KMS-11 (cell line): ENCODE measurements at regions not wholly inside any gene's neighbourhood (a gene's known extent, or its start where the extent isn't known, plus 50 kb on each side); places are given as distances from the start of the nearest gene placed in this dataset.
"Not testable (repeated sequence)": the region's sequence is repeated elsewhere in the genome, so short reads cannot be mapped to it uniquely, and the experiment has no call there.

ENCODE experiments used
- H2AFZ ChIP-seq: fragments of 200-600 bp; sonication (generic); 2 replicates; pipeline ENCODE4 v1.6.1; 2016; ENCODE audit warnings: antibody characterized with exemption, mixed run types, low read depth
- H3K27ac ChIP-seq: fragments of 200-600 bp; sonication (generic); 2 replicates; pipeline ENCODE4 v1.6.1; 2016; ENCODE audit warnings: mild to moderate bottlenecking, mixed run types
- H3K27me3 ChIP-seq: fragments of 200-600 bp; sonication (generic); 2 replicates; pipeline ENCODE4 v1.6.1; 2017; ENCODE audit warnings: mild to moderate bottlenecking, low read depth, mixed run types, moderate library complexity; ENCODE audit not compliant: insufficient read depth
- H3K36me3 ChIP-seq: fragments of 200-600 bp; sonication (generic); 2 replicates; pipeline ENCODE4 v1.6.1; 2017; ENCODE audit warnings: mild to moderate bottlenecking, mixed run types; ENCODE audit not compliant: insufficient read depth
- H3K4me1 ChIP-seq: fragments of 200-600 bp; sonication (generic); 2 replicates; pipeline ENCODE4 v1.6.1; 2016; ENCODE audit warnings: mild to moderate bottlenecking, low read depth, mixed run types; ENCODE audit not compliant: poor library complexity, severe bottlenecking
- H3K4me2 ChIP-seq: fragments of 200-600 bp; sonication (generic); 2 replicates; pipeline ENCODE4 v1.7.0; 2016; ENCODE audit warnings: mild to moderate bottlenecking, mixed run types
- H3K4me3 ChIP-seq: fragments of 200-600 bp; sonication (generic); IDR thresholded peaks from 2 replicates; pipeline ENCODE4 v1.6.1; 2017; ENCODE audit warnings: low read depth, low read length, mixed read lengths; ENCODE audit not compliant: insufficient read depth
- H3K79me2 ChIP-seq: fragments of 200-600 bp; sonication (generic); 2 replicates; pipeline ENCODE4 v1.6.1; 2016; ENCODE audit warnings: low read depth, mixed run types; ENCODE audit not compliant: insufficient read depth
- H3K9ac ChIP-seq: fragments of 200-600 bp; sonication (generic); 2 replicates; pipeline ENCODE4 v1.6.1; 2016; ENCODE audit warnings: mild to moderate bottlenecking, mixed run types
- H4K20me1 ChIP-seq: fragments of 200-600 bp; sonication (generic); 2 replicates; pipeline ENCODE4 v1.6.1; 2016; ENCODE audit warnings: mild to moderate bottlenecking, mixed run types; ENCODE audit not compliant: insufficient read depth
- CTCF ChIP-seq: fragments of 200-600 bp; sonication (generic); conservative IDR thresholded peaks from 2 replicates; pipeline ENCODE4 v1.6.1; 2017; ENCODE audit warnings: low read depth, mild to moderate bottlenecking, antibody characterized with exemption, low read length, moderate library complexity, mixed read lengths

- H3K9ac ChIP-seq = no peak overlapping the region
- TF ChIP-seq CTCF = no peak
- H3K79me2 ChIP-seq = no peaks in the 10 kb centered on the region
- no peak overlapping the region for H3K27ac ChIP-seq
- no peak overlapping the region for H2AFZ ChIP-seq
- no peaks in the 10 kb centered on the region for H3K36me3 ChIP-seq
- H3K4me2 ChIP-seq = no peak overlapping the region
- no peaks in the 10 kb centered on the region for H4K20me1 ChIP-seq
- no peak overlapping the region for H3K4me3 ChIP-seq
- no peaks in the 10 kb centered on the region for H3K27me3 ChIP-seq
- H3K4me1 ChIP-seq = no peaks in the 10 kb centered on the region
Observed at GRCh38 chr2:13401312-13401711, 684.6 kb downstream of the TRIB2 start.

- H2AFZ ChIP-seq = no peak overlapping the region
- no peak overlapping the region for H3K4me3 ChIP-seq
- no peaks in the 10 kb centered on the region for H3K79me2 ChIP-seq
- H3K27me3 ChIP-seq = no peaks in the 10 kb centered on the region
- H4K20me1 ChIP-seq = no peaks in the 10 kb centered on the region
- H3K4me1 ChIP-seq = no peaks in the 10 kb centered on the region
- no peak for TF ChIP-seq CTCF
- H3K36me3 ChIP-seq = no peaks in the 10 kb centered on the region
- no peak overlapping the region for H3K4me2 ChIP-seq
- no peak overlapping the region for H3K27ac ChIP-seq
- no peak overlapping the region for H3K9ac ChIP-seq
Observed at GRCh38 chr2:13413989-13414388, 697.3 kb downstream of the TRIB2 start.

- H3K27ac ChIP-seq = no peak overlapping the region
- no peaks in the 10 kb centered on the region for H3K36me3 ChIP-seq
- H2AFZ ChIP-seq = no peak overlapping the region
- no peak overlapping the region for H3K9ac ChIP-seq
- H3K4me2 ChIP-seq = no peak overlapping the region
- H3K27me3 ChIP-seq = no peaks in the 10 kb centered on the region
- H3K79me2 ChIP-seq = no peaks in the 10 kb centered on the region
- no peak for TF ChIP-seq CTCF
- H3K4me1 ChIP-seq = no peaks in the 10 kb centered on the region
- H4K20me1 ChIP-seq = no peaks in the 10 kb centered on the region
- no peak overlapping the region for H3K4me3 ChIP-seq
Observed at GRCh38 chr2:13414897-13415296, 698.2 kb downstream of the TRIB2 start.

- TF ChIP-seq CTCF = no peak
- Histone ChIP-seq H3K27me3 (no peaks in the 10 kb centered on the region), H3K4me2 (no peak overlapping the region), H3K4me3 (no peak overlapping the region), H3K4me1 (no peaks in the 10 kb centered on the region), H4K20me1 (no peaks in the 10 kb centered on the region), H3K9ac (no peak overlapping the region), H3K79me2 (no peaks in the 10 kb centered on the region), H3K27ac (no peak overlapping the region), H3K36me3 (no peaks in the 10 kb centered on the region), H2AFZ (no peak overlapping the region)
Observed at GRCh38 chr2:13433954-13434353, 717.2 kb downstream of the TRIB2 start.

GRCh38 chr2:13443554-13444261 is 727.0 kb downstream of the TRIB2 start:
- not testable (repeated sequence) for H3K4me1 ChIP-seq, H3K36me3 ChIP-seq, H3K4me2 ChIP-seq, H3K27ac ChIP-seq, H3K9ac ChIP-seq, H3K4me3 ChIP-seq, H3K79me2 ChIP-seq, H2AFZ ChIP-seq, H4K20me1 ChIP-seq, H3K27me3 ChIP-seq
